Keratinocyte (primary cell): ENCODE measurements at regions not wholly inside any gene's neighbourhood (a gene's known extent, or its start where the extent isn't known, plus 50 kb on each side); places are given as distances from the start of the nearest gene placed in this dataset.

ENCODE experiments used
- DNase-seq: peaks from one replicate; pipeline ENCODE4 v3.0.0-alpha.2; 2011; ENCODE audit warnings: low read depth, missing footprints, low spot score
- FAIRE-seq: peaks from 2 replicates; lab custom pipeline; 2011; peaks lifted over from hg19 to GRCh38; lab: Jason Lieb, UNC
- H2AFZ ChIP-seq: 2 replicates; pipeline ENCODE4 v1.6.0; 2012; ENCODE audit warnings: low read length, control low read depth, inconsistent platforms; ENCODE audit not compliant: control insufficient read depth
- H3K27ac ChIP-seq: 2 replicates; pipeline ENCODE4 v1.5.1; 2011; ENCODE audit warnings: low read length; ENCODE audit not compliant: control insufficient read depth, insufficient read depth
- H3K27me3 ChIP-seq: 3 replicates; pipeline ENCODE4 v1.6.0; 2011; ENCODE audit warnings: low read length; ENCODE audit not compliant: control insufficient read depth, insufficient read depth; ENCODE audit errors: extremely low read depth
- H3K36me3 ChIP-seq, 2 experiments: 2 replicates in 1 of 2; 3 replicates in 1 of 2; pipeline ENCODE4 v1.5.1; 2011; ENCODE audit warnings: low read length in 2 of 2, mild to moderate bottlenecking in 1 of 2; ENCODE audit not compliant: control insufficient read depth in 2 of 2, insufficient read depth in 2 of 2; ENCODE audit errors: extremely low read depth in 1 of 2
- H3K4me1 ChIP-seq: 3 replicates; pipeline ENCODE4 v1.5.1; 2011; ENCODE audit warnings: low read length; ENCODE audit not compliant: control insufficient read depth, insufficient read depth; ENCODE audit errors: extremely low read depth
- H3K4me2 ChIP-seq: 3 replicates; pipeline ENCODE4 v1.6.0; 2011; ENCODE audit warnings: low read depth, low read length; ENCODE audit not compliant: control insufficient read depth, insufficient read depth; ENCODE audit errors: extremely low read depth
- H3K4me3 ChIP-seq, 3 experiments: fragments of 200-600 bp in 1 of 3; sonication (generic) in 1 of 3; 2 replicates in 2 of 3; 3 replicates in 1 of 3; pipeline ENCODE4 v1.5.1; 2011 to 2016; ENCODE audit warnings: low read length in 3 of 3, mild to moderate bottlenecking in 3 of 3, control low read depth in 2 of 3, inconsistent platforms in 1 of 3, low read depth in 1 of 3, mixed read lengths in 1 of 3, mixed run types in 1 of 3, moderate library complexity in 1 of 3; ENCODE audit not compliant: control insufficient read depth in 2 of 3, insufficient read depth in 2 of 3; ENCODE audit errors: extremely low read depth in 1 of 3
- H3K79me2 ChIP-seq: 2 replicates; pipeline ENCODE4 v1.6.0; 2012; ENCODE audit warnings: low read length; ENCODE audit not compliant: control insufficient read depth, insufficient read depth
- H3K9ac ChIP-seq: 3 replicates; pipeline ENCODE4 v1.6.0; 2011; ENCODE audit warnings: low read length; ENCODE audit not compliant: control insufficient read depth, insufficient read depth; ENCODE audit errors: extremely low read depth
- H3K9me1 ChIP-seq: 3 replicates; pipeline ENCODE4 v1.6.0; 2011; ENCODE audit warnings: low read length; ENCODE audit not compliant: control insufficient read depth, insufficient read depth; ENCODE audit errors: extremely low read depth
- H3K9me3 ChIP-seq: 2 replicates; pipeline ENCODE4 v1.5.1; 2012; ENCODE audit warnings: low read depth, low read length; ENCODE audit not compliant: control insufficient read depth
- H4K20me1 ChIP-seq: 3 replicates; pipeline ENCODE4 v1.6.0; 2011; ENCODE audit warnings: low read length; ENCODE audit not compliant: control insufficient read depth, insufficient read depth; ENCODE audit errors: extremely low read depth
- CTCF ChIP-seq, 3 experiments: IDR thresholded peaks in 1 of 3; conservative IDR thresholded peaks in 1 of 3; optimal IDR thresholded peaks in 1 of 3; 2 replicates in 2 of 3; 3 replicates in 1 of 3; pipeline versions ENCODE3 to v1.5.1; 2011; ENCODE audit warnings: low read length in 3 of 3, mild to moderate bottlenecking in 3 of 3, moderate library complexity in 2 of 3, control low read depth in 1 of 3, inconsistent platforms in 1 of 3; ENCODE audit not compliant: insufficient read depth in 2 of 3; ENCODE audit errors: extremely low read depth in 1 of 3
- EZH2 ChIP-seq: IDR thresholded peaks from one replicate; pipeline ENCODE4 v1.6.1; 2012; ENCODE audit warnings: inconsistent platforms, mild to moderate bottlenecking, low read length, moderate library complexity
- dilution Hi-C: fragments of 300-500 bp; cut with MboI; formaldehyde crosslinking; loops from one replicate; pipeline ENCODE4 v1.7.0; 2020; ENCODE audit warnings: low sequenced_read_pairs; ENCODE audit not compliant: extremely low pct_ligation_motif_present

GRCh38 chr14:66388516-66388915 is 97.7 kb upstream of the CCDC196 start:
- Histone ChIP-seq H3K4me3 (no peak overlapping the region), H3K9me1 (no peaks in the 10 kb centered on the region), H3K36me3 (no peaks in the 10 kb centered on the region), H3K27me3 (no peaks in the 10 kb centered on the region), H2AFZ (no peak overlapping the region), H3K9ac (no peak overlapping the region), H3K4me1 (no peaks in the 10 kb centered on the region), H3K9me3 (no peaks in the 10 kb centered on the region), H3K4me2 (no peak overlapping the region), H3K27ac (no peak overlapping the region), H3K79me2 (no peaks in the 10 kb centered on the region), H4K20me1 (no peaks in the 10 kb centered on the region)
- FAIRE-seq (no peak), DNase-seq (no peak)
- dilution Hi-C loops, result no loop called here
- no peak for TF ChIP-seq EZH2
- TF ChIP-seq CTCF (optimal IDR thresholded peaks at IDR 0.05 in 1 of 3, IDR thresholded peaks at IDR 0.05 in 1 of 3, conservative IDR thresholded peaks at IDR 0.05 in 1 of 3; ENCODE audit: extremely low read depth in 1 of 3, insufficient read depth in 2 of 3, low read length in 3 of 3), result no peak

GRCh38 chr14:66389481-66389880 is 96.7 kb upstream of the CCDC196 start:
- TF ChIP-seq CTCF (optimal IDR thresholded peaks at IDR 0.05 in 1 of 3, IDR thresholded peaks at IDR 0.05 in 1 of 3, conservative IDR thresholded peaks at IDR 0.05 in 1 of 3; ENCODE audit: extremely low read depth in 1 of 3, insufficient read depth in 2 of 3, low read length in 3 of 3) (no peak), EZH2 (no peak)

More at GRCh38 chr14:66389481-66389880, 96.7 kb upstream of the CCDC196 start:
- Histone ChIP-seq H3K4me1 (no peaks in the 10 kb centered on the region), H3K4me2 (no peak overlapping the region), H3K27me3 (no peaks in the 10 kb centered on the region), H3K9me3 (no peaks in the 10 kb centered on the region), H3K27ac (no peak overlapping the region), H3K79me2 (no peaks in the 10 kb centered on the region), H3K9me1 (no peaks in the 10 kb centered on the region), H2AFZ (no peak overlapping the region), H3K36me3 (no peaks in the 10 kb centered on the region), H3K9ac (no peak overlapping the region), H3K4me3 (no peak overlapping the region), H4K20me1 (no peaks in the 10 kb centered on the region)
- DNase-seq (no peak), FAIRE-seq (no peak)
- dilution Hi-C loops, result no loop called here
